Fibroblast of mammary gland (primary cell): ENCODE measurements at regions not wholly inside any gene's neighbourhood (a gene's known extent, or its start where the extent isn't known, plus 50 kb on each side); places are given as distances from the start of the nearest gene placed in this dataset.

ENCODE experiments used
- DNase-seq: peaks from one replicate; pipeline ENCODE4 v3.0.0-alpha.2; 2010; ENCODE audit warnings: low read depth
- H3K4me3 ChIP-seq: 2 replicates; pipeline ENCODE4 v1.5.1; 2011; ENCODE audit warnings: low read depth, mild to moderate bottlenecking, low read length, moderate library complexity; ENCODE audit not compliant: control insufficient read depth
- TF ChIP-seq, protein P1 (sequence below): conservative IDR thresholded peaks from 2 replicates; pipeline ENCODE4 v1.5.1; 2011; ENCODE audit warnings: low read depth, low read length, inconsistent platforms; ENCODE audit not compliant: control insufficient read depth, insufficient read depth

DNA sequence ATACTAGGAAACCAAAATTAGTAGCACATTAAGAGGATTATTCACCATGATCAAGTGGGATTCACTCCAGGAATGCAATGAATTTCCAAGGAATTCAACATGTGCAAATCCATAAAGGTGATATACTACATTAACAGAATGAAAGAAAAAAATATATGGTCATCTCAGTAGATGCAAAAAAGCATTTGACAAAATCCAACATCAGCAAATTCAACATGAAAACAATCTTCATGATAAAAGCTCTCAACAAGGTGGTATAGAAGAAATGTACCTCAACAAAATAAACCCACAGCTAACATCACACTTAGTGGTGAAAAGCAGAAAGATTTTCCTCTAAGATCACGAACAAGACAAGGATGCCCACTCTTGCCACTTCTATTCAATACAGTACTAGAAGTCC, 74.4 kb upstream of the PDE10A start:
- TF ChIP-seq, protein P1, sequence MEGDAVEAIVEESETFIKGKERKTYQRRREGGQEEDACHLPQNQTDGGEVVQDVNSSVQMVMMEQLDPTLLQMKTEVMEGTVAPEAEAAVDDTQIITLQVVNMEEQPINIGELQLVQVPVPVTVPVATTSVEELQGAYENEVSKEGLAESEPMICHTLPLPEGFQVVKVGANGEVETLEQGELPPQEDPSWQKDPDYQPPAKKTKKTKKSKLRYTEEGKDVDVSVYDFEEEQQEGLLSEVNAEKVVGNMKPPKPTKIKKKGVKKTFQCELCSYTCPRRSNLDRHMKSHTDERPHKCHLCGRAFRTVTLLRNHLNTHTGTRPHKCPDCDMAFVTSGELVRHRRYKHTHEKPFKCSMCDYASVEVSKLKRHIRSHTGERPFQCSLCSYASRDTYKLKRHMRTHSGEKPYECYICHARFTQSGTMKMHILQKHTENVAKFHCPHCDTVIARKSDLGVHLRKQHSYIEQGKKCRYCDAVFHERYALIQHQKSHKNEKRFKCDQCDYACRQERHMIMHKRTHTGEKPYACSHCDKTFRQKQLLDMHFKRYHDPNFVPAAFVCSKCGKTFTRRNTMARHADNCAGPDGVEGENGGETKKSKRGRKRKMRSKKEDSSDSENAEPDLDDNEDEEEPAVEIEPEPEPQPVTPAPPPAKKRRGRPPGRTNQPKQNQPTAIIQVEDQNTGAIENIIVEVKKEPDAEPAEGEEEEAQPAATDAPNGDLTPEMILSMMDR: no peak
- no peak overlapping the region for H3K4me3 ChIP-seq
- no peak for DNase-seq

DNA sequence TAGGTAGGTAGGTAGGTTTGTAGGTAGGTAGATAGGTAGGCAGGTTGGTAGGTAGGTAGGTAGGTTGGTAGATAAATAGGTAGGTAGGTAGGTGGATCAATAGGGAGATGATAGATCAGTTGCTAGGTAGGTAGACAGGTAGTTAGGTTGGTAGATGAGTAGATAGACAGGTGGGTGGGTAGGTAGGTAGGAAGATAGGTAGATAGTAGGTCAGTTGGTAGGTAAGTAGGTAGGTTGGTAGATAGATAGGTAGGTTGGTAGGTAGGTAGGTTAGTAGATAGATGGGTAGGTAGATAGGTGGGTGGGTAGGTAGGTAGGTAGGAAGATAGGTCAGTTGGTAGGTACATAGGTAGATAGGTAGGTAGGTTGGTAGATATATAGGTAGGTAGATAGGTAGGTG, 72.0 kb upstream of the PDE10A start:
- DNase-seq: no peak
- TF ChIP-seq, protein P1: no peak
- H3K4me3 ChIP-seq: no peak overlapping the region

DNA sequence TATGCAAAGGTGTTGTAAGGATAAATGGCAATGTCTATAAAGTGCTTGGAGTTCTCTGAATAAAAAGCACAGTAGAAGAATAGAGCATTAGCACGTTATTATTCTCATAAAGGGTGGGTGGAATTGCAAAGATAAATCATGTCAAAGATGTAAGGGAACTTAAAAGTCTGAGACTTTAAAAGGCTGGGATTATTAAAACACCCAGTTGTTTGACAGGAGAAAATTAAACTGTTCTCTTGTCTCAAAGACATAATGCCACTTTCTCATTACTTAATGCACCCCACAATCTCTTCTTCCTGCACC, 70.4 kb upstream of the PDE10A start:
- no peak for DNase-seq
- no peak overlapping the region for H3K4me3 ChIP-seq

DNA sequence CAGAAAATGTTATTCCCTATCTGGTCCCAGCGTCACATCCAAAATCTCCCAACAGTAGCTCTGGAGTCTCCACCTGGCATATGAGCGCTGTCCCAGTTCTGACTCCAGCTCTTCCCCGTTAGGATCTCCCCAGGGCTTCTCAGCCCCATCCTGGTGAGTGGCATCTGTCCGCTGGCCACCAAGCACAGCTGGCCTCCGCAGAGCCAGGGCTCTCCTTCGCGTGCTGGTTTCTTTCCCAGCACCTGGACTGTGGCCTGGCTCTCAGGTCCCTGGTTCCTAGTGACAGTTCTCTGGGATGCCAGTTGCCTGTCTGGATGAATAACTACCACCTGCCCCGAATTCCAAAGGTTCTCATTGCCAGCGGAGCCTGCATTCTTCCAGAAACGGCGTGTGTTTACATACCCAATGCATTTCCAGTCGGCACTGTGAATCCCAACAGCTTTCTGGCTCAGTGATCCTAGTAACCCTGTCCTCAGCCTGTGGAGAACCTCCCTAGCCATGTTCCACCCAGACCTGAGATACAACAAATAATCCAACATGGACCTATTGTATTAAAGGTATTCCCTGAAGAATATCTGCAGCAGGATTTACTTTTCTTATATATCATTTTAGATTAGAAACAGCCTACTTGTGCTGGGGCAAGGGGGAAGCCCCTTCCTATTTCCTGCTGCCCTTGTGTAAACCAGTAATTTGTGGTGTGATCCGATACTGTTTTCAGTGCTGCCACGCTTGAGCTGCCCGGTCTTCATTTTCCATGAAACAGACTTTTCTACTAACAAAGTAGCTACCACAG, 69.9 kb upstream of the PDE10A start:
- TF ChIP-seq, protein P1: no peak
- no peak overlapping the region for H3K4me3 ChIP-seq
- DNase-seq: no peak

More for the DNA sequence above, 70.4 kb upstream of the PDE10A start:
- TF ChIP-seq, protein P1: no peak

DNA sequence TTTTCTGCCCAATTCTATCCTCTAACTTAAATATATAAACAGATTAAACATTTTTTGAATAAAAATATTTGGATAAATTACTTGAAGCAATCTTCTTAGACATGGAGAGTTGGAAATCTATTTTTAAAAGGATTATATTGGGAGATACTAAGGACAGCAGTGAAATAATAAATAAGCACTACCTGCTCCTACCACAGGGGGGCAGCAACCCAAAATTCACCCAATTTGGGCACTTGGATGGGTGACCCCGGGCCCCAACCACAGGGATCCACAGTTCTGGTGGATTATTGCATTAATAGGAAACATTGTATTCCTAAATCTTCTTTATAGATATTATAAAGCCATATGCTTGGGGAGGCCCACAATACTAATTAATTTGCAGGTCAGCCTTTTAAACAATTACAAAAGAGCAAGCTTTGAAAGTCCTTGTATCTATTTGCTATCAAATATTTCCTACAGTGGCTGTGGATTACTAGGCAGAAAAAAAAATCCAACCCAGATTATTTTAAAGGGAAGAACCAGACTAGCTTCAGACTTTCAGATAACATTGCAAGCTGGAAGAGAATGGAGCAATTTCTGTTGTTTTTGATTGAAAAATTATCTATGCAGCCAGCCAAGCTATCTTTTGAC, 66.4 kb upstream of the PDE10A start:
- no peak overlapping the region for H3K4me3 ChIP-seq
- TF ChIP-seq, protein P1: peak; percentile 59
- DNase-seq: peak; percentile 14

DNA sequence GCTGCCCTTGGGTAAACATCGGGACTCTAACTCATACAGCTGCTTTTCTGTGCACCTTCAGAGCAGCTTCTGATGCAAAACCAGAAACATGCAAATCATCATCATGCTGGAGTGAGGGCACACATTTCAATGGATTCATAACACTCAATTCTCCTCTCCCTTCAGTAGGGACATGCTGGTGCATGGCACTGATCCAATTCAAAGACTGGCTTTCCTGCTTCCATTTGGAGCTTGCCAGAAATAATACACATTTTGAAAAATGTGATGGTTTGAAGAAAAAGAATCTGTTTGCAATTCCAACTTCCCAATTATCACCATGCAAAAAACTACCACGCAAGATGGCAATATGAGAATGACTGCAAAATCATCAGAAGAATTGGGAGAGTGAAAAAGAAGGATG, 65.2 kb upstream of the PDE10A start:
- no peak overlapping the region for H3K4me3 ChIP-seq
- DNase-seq: no peak
- TF ChIP-seq, protein P1: no peak
